Chondrocyte (in vitro differentiated cells): ENCODE measurements at regions not wholly inside any gene's neighbourhood (a gene's known extent, or its start where the extent isn't known, plus 50 kb on each side); places are given as distances from the start of the nearest gene placed in this dataset.

Experiments
- DNase-seq: peaks from one replicate; pipeline ENCODE4 v3.0.0; 2021; ENCODE audit warnings: mixed read lengths, low spot score
- H3K27ac Mint-ChIP-seq: one replicate; pipeline ENCODE4 v1.8.0; 2021; ENCODE audit warnings: mild to moderate bottlenecking, moderate library complexity, mixed read lengths; ENCODE audit not compliant: unreplicated experiment
- H3K27me3 Mint-ChIP-seq: 2 replicates; pipeline ENCODE4 v1.8.0; 2021; ENCODE audit warnings: low read depth, mixed read lengths
- H3K36me3 Mint-ChIP-seq: 2 replicates; pipeline ENCODE4 v1.8.0; 2021; ENCODE audit warnings: low read depth, mixed read lengths
- H3K4me1 Mint-ChIP-seq: 2 replicates; pipeline ENCODE4 v1.8.0; 2021; ENCODE audit warnings: low read depth, mild to moderate bottlenecking, mixed read lengths
- H3K4me3 Mint-ChIP-seq: one replicate; pipeline ENCODE4 v1.8.0; 2021; ENCODE audit warnings: mild to moderate bottlenecking, moderate library complexity, mixed read lengths; ENCODE audit not compliant: unreplicated experiment
- H3K9me3 Mint-ChIP-seq: 2 replicates; pipeline ENCODE4 v1.8.0; 2021; ENCODE audit warnings: low read depth, mixed read lengths
- TF ChIP-seq, protein P1 (sequence below): fragments of 200-600 bp; sonication (generic); IDR thresholded peaks from 2 replicates; pipeline ENCODE4 v1.5.0; 2021; ENCODE audit warnings: antibody characterized with exemption, mild to moderate bottlenecking, moderate library complexity

DNA sequence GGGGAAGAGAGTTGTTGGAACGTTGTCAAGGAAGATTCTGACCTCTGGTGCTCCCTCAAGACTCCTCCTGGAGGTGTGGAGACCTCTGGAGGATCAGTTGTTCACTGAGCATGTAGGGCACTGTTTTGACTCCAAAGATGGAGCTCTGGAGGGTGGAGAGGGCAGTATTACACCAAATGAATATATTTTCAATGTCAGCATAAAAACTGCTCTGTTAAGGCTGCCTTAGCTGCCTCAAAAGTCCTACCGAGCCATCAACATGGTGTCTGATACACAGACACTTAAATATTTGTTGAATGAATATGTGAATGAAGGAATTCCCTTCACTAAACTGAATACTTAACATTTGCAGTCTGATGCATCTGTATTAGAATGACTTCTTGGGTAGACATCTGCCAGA is 144.2 kb upstream of the SPON1 start:
- no peak for DNase-seq
- H3K4me1 Mint-ChIP-seq = no peaks in the 10 kb centered on the region
- peaks cover 5% of the 10 kb centered on the region for H3K9me3 Mint-ChIP-seq
- no peaks in the 10 kb centered on the region for H3K36me3 Mint-ChIP-seq
- no peak overlapping the region for H3K27ac Mint-ChIP-seq
- TF ChIP-seq, protein P1, sequence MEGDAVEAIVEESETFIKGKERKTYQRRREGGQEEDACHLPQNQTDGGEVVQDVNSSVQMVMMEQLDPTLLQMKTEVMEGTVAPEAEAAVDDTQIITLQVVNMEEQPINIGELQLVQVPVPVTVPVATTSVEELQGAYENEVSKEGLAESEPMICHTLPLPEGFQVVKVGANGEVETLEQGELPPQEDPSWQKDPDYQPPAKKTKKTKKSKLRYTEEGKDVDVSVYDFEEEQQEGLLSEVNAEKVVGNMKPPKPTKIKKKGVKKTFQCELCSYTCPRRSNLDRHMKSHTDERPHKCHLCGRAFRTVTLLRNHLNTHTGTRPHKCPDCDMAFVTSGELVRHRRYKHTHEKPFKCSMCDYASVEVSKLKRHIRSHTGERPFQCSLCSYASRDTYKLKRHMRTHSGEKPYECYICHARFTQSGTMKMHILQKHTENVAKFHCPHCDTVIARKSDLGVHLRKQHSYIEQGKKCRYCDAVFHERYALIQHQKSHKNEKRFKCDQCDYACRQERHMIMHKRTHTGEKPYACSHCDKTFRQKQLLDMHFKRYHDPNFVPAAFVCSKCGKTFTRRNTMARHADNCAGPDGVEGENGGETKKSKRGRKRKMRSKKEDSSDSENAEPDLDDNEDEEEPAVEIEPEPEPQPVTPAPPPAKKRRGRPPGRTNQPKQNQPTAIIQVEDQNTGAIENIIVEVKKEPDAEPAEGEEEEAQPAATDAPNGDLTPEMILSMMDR = no peak
- no peak overlapping the region for H3K4me3 Mint-ChIP-seq
- H3K27me3 Mint-ChIP-seq = peaks cover 26% of the 10 kb centered on the region

DNA sequence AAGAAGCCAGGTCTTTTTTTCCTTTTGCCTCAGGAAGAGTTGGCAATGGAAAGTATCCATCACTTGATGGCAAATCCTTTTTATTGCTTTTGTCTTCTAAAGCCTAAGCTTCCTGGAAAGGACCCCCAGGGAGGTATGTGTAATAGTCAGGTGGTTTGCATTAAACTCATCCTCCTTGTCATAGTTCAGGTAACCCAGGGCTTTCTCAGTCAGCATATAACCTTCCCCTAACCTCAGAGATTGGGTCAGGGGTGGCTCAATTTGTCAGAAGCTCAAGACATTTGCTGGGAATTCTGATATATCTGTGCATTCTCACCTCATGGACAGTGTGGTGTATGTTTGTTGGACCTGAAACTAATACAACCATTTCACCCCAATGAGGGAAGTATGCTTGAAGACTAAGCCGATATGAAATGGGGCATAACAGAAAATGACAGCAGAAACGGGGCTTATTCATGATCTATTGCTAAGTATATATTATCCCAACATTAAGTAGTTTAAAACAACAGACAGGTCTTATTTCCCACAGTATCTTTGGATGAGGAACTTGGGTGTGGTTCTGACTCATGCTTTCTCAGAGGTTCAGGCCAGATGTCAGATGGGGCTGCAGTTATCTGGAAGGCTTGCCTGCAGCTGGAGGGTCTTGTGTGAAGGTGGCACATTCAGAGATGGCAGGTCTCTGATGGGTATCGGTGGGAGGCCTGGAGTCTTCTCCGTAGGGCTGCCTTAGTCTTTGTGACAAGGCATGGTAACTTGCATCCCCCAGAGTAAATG is 135.8 kb upstream of the SPON1 start:
- TF ChIP-seq, protein P1 = no peak

DNA sequence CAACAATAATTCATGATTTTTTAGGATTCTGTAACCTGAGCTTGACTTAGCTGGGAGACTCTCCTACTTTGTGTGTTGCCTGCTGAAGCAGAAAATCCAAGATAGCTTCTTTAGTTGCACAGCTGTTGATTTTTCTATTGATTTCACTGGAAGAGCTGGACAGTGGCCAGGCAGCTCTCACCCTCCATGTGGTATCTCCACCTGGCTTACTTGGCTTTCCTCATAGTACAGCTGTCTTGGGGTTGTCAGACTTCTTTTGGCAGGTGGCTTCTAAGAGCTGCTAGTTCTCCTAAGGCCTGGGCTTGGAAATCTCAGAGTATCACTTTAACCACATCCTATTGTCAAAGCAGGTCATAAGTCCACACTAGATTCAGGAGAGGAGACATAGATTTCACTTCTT is 130.8 kb upstream of the SPON1 start:
- no peak for DNase-seq
- H3K4me1 Mint-ChIP-seq = no peaks in the 10 kb centered on the region
- no peak overlapping the region for H3K27ac Mint-ChIP-seq
- TF ChIP-seq, protein P1 = no peak
- H3K9me3 Mint-ChIP-seq = peaks cover 5% of the 10 kb centered on the region
- H3K36me3 Mint-ChIP-seq = no peaks in the 10 kb centered on the region
- peaks cover 8% of the 10 kb centered on the region for H3K27me3 Mint-ChIP-seq
- H3K4me3 Mint-ChIP-seq = no peak overlapping the region

More for the DNA sequence above, 135.8 kb upstream of the SPON1 start:
- H3K4me3 Mint-ChIP-seq = no peak overlapping the region
- no peak for DNase-seq
- H3K36me3 Mint-ChIP-seq = no peaks in the 10 kb centered on the region
- H3K27me3 Mint-ChIP-seq = peaks cover 14% of the 10 kb centered on the region
- H3K9me3 Mint-ChIP-seq = peaks cover 3% of the 10 kb centered on the region
- no peak overlapping the region for H3K27ac Mint-ChIP-seq
- H3K4me1 Mint-ChIP-seq = no peaks in the 10 kb centered on the region

DNA sequence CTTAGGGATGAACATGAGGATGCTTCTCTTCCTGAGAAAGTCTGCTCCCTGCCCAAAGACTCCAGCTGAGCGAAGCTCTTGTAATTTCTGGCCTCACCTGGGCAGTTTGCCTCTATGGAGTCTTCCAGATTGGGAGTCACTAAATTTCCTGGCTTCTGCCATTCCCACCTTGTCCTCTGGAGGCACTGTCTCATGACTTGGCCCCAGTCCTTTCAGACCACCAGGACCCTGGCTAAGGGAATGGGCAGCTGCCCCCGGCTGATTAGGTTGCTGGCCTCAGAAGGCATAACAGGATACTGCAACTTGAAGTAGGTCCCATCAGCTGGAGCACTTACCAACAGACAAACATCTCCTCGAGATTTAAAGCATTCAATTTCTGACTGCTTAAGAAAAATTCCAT is 128.1 kb upstream of the SPON1 start:
- TF ChIP-seq, protein P1 = peak; percentile 44
- no peak for DNase-seq
- H3K9me3 Mint-ChIP-seq = peaks cover 5% of the 10 kb centered on the region
- peaks cover 11% of the 10 kb centered on the region for H3K27me3 Mint-ChIP-seq
- H3K36me3 Mint-ChIP-seq = no peaks in the 10 kb centered on the region
- no peak overlapping the region for H3K27ac Mint-ChIP-seq
- H3K4me1 Mint-ChIP-seq = no peaks in the 10 kb centered on the region
- no peak overlapping the region for H3K4me3 Mint-ChIP-seq

DNA sequence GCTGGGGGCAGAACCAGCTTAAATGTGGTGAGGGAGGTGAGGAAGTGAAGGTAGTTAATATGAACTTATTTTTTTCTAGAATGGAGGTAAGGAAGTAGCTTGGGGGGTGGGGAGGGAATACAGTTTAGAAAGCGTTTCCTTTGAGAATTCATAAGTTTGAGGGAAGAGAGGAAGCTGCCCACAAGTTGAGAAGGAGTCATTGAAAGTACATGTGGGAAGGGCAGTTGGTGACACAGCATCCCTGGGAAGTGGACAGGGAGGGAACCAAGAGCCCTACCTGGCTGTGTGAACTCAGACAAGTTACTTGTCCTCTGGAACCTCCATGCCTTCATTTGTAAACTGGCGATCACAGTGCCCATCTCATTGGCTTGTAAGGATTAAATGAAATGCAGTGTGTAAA is 125.9 kb upstream of the SPON1 start:
- Mint-ChIP-seq H3K27me3 (peaks cover 9% of the 10 kb centered on the region), H3K36me3 (no peaks in the 10 kb centered on the region), H3K27ac (no peak overlapping the region), H3K9me3 (peaks cover 2% of the 10 kb centered on the region), H3K4me1 (no peaks in the 10 kb centered on the region), H3K4me3 (no peak overlapping the region)
- TF ChIP-seq, protein P1 = no peak
- no peak for DNase-seq
